Right atrium auricular region (tissue), 2 donors: ENCODE measurements at regions not wholly inside any gene's neighbourhood (a gene's known extent, or its start where the extent isn't known, plus 50 kb on each side); places are given as distances from the start of the nearest gene placed in this dataset.
A peak's percentile ranks its signal among the peaks of the same experiment; 100 is the strongest.

Experiments
- DNase-seq: peaks from one replicate; pipeline ENCODE4 v3.0.0-alpha.2; 2019; ENCODE audit warnings: low spot score
- H3K27ac ChIP-seq, 2 donors: fragments of 200-600 bp; sonication (generic); 1 replicate in 1 of 2; 2 replicates in 1 of 2; pipeline ENCODE4 v1.5.1; 2016 to 2019
- H3K27me3 ChIP-seq, 2 donors: fragments of 200-600 bp; sonication (generic); one replicate each; pipeline versions ENCODE4 v1.5.1 to v1.6.0; 2017 to 2019
- H3K36me3 ChIP-seq: fragments of 200-600 bp; sonication (generic); one replicate; pipeline ENCODE4 v1.5.1; 2016
- H3K4me1 ChIP-seq, 2 donors: fragments of 200-600 bp; sonication (generic); one replicate each; pipeline versions ENCODE4 v1.5.1 to v1.6.0; 2017 to 2019
- H3K4me3 ChIP-seq, 2 donors: fragments of 200-600 bp; sonication (generic); 1 replicate in 1 of 2; 2 replicates in 1 of 2; pipeline ENCODE4 v1.5.1; 2017 to 2019; ENCODE audit warnings: mild to moderate bottlenecking in 1 of 2, moderate library complexity in 1 of 2
- H3K9me3 ChIP-seq, 2 donors: fragments of 200-600 bp; sonication (generic); one replicate each; pipeline ENCODE4 v1.5.1; 2019
- TF ChIP-seq, protein P1 (sequence below), 2 donors: fragments of 200-600 bp; sonication (generic); IDR thresholded peaks; one replicate each; pipeline ENCODE4 v1.5.1; 2019; ENCODE audit warnings: antibody characterized with exemption in 2 of 2

DNA sequence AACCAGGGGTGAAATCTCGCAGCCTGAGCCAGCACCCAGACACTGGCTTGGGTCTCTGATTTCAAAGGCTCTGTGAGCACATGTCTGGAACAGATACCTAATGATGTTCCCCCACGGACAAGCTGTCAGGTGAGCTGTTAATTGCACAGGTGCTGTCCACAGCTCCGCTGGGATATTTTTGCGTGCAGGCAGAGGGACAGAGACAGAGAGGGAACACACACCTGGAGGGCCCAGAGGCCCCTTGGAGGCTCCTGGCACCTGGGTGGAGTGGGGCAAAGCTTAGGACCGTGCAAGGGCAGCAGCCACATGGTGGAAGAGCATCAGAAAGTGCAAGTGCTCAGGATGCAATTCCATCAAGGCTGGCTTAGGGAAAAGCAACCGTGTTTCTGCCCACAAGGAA, 57.3 kb downstream of the ARL6IP4 start:
- no peak for DNase-seq
- H3K4me3 ChIP-seq: no peak overlapping the region
- no peaks in the 10 kb centered on the region for H3K9me3 ChIP-seq

DNA sequence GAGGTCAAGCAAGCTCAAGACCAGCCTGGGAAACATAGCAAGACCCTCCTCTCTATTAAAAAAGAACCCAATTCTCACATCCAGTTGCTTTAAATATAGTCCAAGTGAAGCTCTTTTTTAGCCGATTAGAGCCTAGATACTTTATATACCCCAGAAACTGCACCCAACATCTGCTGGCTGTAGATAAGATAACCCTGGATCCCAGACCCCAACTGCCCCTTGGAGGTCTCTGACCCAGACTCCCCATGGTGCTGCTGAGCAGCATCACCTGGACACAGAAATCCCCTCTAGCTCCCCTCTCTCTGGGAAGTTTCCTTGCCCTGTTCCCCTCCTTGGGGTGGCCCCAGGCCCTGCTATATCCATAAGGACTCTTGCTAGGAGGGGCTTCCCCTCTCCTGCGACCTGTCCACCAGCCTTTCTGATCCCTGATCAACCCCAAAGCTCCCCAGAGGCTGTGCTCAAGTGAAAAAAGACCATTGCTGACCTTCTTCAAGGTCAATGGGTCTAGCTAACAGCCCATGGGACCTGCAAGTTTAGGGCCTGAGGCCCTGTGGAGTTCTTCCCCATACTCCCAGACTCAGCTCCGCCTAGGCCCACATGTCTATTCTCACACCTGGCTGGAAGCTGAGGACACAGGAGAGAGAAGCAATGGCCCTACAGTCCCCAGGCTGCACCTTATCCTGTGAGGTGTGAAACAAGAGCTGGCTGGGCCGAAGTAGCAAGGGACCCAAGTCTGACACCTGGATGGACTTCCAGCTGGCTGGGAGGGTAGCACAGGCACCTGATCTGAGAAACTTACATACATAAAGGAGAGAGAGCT, 56.2 kb downstream of the ARL6IP4 start:
- TF ChIP-seq, protein P1, sequence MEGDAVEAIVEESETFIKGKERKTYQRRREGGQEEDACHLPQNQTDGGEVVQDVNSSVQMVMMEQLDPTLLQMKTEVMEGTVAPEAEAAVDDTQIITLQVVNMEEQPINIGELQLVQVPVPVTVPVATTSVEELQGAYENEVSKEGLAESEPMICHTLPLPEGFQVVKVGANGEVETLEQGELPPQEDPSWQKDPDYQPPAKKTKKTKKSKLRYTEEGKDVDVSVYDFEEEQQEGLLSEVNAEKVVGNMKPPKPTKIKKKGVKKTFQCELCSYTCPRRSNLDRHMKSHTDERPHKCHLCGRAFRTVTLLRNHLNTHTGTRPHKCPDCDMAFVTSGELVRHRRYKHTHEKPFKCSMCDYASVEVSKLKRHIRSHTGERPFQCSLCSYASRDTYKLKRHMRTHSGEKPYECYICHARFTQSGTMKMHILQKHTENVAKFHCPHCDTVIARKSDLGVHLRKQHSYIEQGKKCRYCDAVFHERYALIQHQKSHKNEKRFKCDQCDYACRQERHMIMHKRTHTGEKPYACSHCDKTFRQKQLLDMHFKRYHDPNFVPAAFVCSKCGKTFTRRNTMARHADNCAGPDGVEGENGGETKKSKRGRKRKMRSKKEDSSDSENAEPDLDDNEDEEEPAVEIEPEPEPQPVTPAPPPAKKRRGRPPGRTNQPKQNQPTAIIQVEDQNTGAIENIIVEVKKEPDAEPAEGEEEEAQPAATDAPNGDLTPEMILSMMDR (IDR thresholded peaks at IDR 0.05): no peak
- no peak for DNase-seq
- Histone ChIP-seq H3K36me3 (peaks cover 14% of the 10 kb centered on the region), H3K27me3 (no peaks in the 10 kb centered on the region), H3K27ac (no peak overlapping the region), H3K4me1 (no peaks in the 10 kb centered on the region), H3K4me3 (no peak overlapping the region), H3K9me3 (no peaks in the 10 kb centered on the region)

More for the DNA sequence above, 57.3 kb downstream of the ARL6IP4 start:
- H3K36me3 ChIP-seq: peaks cover 14% of the 10 kb centered on the region
- peaks cover 0 to 7% of the 10 kb centered on the region in 2 donors for H3K4me1 ChIP-seq
- TF ChIP-seq, protein P1 (IDR thresholded peaks at IDR 0.05): no peak
- H3K27me3 ChIP-seq: no peaks in the 10 kb centered on the region
- H3K27ac ChIP-seq: no peak overlapping the region

DNA sequence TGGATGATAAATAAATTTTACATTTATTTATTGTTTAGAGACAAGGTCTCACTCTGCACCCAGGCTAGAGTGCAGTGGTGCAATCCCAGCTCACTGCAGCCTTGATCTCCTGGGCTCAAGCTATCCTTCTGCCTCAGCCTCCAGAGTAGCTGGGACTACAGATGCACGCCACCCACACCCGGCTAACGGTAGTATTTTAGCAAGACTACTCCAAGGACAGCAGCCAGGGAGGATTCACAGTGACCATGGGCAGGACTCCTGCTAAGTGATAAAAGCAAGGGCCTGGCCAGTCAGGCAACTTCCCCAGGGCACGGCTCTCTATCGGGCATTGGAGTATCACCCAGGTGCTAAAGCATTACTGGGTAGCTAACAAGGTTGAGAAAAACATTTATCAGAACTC, 55.4 kb downstream of the ARL6IP4 start:
- H3K27me3 ChIP-seq: no peaks in the 10 kb centered on the region
- no peaks in the 10 kb centered on the region for H3K4me1 ChIP-seq
- H3K4me3 ChIP-seq: no peak overlapping the region
- peaks cover 14% of the 10 kb centered on the region for H3K36me3 ChIP-seq
- H3K27ac ChIP-seq: no peak overlapping the region
- TF ChIP-seq, protein P1 (IDR thresholded peaks at IDR 0.05): no peak
- DNase-seq: no peak
- H3K9me3 ChIP-seq: no peaks in the 10 kb centered on the region

DNA sequence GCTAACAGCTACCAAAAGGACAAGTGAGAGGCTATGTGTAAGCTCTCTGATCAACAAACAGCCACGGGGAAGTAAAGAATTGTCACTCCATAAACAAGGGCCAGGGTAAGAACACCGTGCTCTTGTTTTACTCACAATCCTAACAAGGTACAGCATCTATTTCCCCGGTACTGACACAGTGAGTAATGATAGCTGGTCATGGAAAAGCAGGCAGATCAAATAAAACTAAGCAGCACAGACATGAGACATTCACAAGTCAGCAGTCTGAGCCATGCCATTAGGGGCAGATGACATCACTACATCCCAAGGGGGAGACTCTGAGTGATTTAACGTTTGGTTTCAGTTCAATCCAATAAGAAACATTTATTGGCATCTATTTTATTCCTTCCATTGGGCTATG, 54.4 kb downstream of the ARL6IP4 start:
- Histone ChIP-seq H3K4me3 (no peak overlapping the region), H3K27me3 (no peaks in the 10 kb centered on the region), H3K4me1 (no peaks in the 10 kb centered on the region), H3K9me3 (no peaks in the 10 kb centered on the region), H3K27ac (peak overlapping the region in 1 of 2 donors; percentile 1), H3K36me3 (peaks cover 14% of the 10 kb centered on the region)
- DNase-seq: no peak
- TF ChIP-seq, protein P1 (IDR thresholded peaks at IDR 0.05): no peak

DNA sequence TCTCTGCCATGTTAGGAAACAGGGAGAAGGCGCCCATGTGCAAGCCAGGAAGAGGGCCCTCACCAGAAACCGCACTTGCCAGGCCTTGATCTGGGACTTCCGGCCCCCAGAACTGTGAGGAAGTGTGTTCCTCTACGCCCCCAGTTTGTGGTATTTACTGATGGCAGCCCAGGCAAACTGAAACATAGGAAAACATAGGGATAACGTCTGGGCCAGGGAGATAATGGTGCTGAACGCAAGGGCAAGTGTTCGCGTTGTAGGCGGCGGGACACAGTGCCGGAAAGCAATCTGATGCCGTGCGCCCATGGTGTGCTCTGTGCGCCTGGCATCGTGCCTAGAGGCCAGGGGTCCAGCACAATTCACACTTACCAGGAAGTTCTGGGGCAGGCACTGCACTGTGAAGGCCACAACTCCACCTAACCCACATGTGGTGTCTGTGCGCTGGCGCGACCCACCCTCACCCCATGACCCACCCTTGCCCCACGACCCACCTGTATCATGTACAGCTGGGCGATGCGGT, 53.6 kb downstream of the ARL6IP4 start:
- Histone ChIP-seq H3K36me3 (peaks cover 14% of the 10 kb centered on the region), H3K4me3 (no peak overlapping the region), H3K9me3 (no peaks in the 10 kb centered on the region), H3K4me1 (no peaks in the 10 kb centered on the region), H3K27ac (no peak overlapping the region), H3K27me3 (no peaks in the 10 kb centered on the region)
- DNase-seq: no peak
- TF ChIP-seq, protein P1 (IDR thresholded peaks at IDR 0.05): no peak
